ENCODE measurements at regions not wholly inside any gene's neighbourhood (a gene's known extent, or its start where the extent isn't known, plus 50 kb on each side); places are given as distances from the start of the nearest gene placed in this dataset.
A peak's percentile ranks its signal among the peaks of the same experiment; 100 is the strongest.
"Not testable (repeated sequence)": the region's sequence is repeated elsewhere in the genome, so short reads cannot be mapped to it uniquely, and the experiment has no call there.

- Mint-ChIP-seq H3K36me3 (no peaks in the 10 kb centered on the region), H3K4me1 (no peaks in the 10 kb centered on the region), H3K4me3 (no peak overlapping the region), H3K27me3 (ENCODE audit: low read depth) (peaks cover 3% of the 10 kb centered on the region), H3K9me3 (no peaks in the 10 kb centered on the region), H3K27ac (no peak overlapping the region)
- no peak for TF ChIP-seq CTCF (IDR thresholded peaks at IDR 0.05; ENCODE audit: unreplicated experiment)
- no peak for DNase-seq (ENCODE audit: low spot score in 2 of 2, unreplicated experiment in 2 of 2)
Observed at GRCh38 chr18:1510542-1511179, 606.0 kb downstream of the ADCYAP1 start.

- Mint-ChIP-seq H3K36me3 (no peaks in the 10 kb centered on the region), H3K27me3 (ENCODE audit: low read depth) (no peaks in the 10 kb centered on the region), H3K27ac (no peak overlapping the region), H3K4me1 (no peaks in the 10 kb centered on the region), H3K4me3 (no peak overlapping the region), H3K9me3 (no peaks in the 10 kb centered on the region)
- DNase-seq (ENCODE audit: low spot score in 2 of 2, unreplicated experiment in 2 of 2) = no peak
- no peak for TF ChIP-seq CTCF (IDR thresholded peaks at IDR 0.05; ENCODE audit: unreplicated experiment)
Observed at GRCh38 chr18:1511619-1512311, 607.1 kb downstream of the ADCYAP1 start.

- Mint-ChIP-seq H3K27ac (no peak overlapping the region), H3K9me3 (no peaks in the 10 kb centered on the region), H3K4me3 (no peak overlapping the region), H3K4me1 (no peaks in the 10 kb centered on the region), H3K36me3 (no peaks in the 10 kb centered on the region), H3K27me3 (ENCODE audit: low read depth) (no peaks in the 10 kb centered on the region)
- TF ChIP-seq CTCF (IDR thresholded peaks at IDR 0.05; ENCODE audit: unreplicated experiment) = no peak
- no peak for DNase-seq (ENCODE audit: low spot score in 2 of 2, unreplicated experiment in 2 of 2)
Observed at GRCh38 chr18:1513519-1513918, 608.8 kb downstream of the ADCYAP1 start.

- not testable (repeated sequence) for DNase-seq (ENCODE audit: low spot score in 2 of 2, unreplicated experiment in 2 of 2); H3K4me1 Mint-ChIP-seq; H3K27ac Mint-ChIP-seq; H3K36me3 Mint-ChIP-seq; H3K27me3 Mint-ChIP-seq (ENCODE audit: low read depth); H3K9me3 Mint-ChIP-seq
- H3K4me3 Mint-ChIP-seq = peak overlapping the region; percentile 34
Observed at GRCh38 chr18:1521588-1522248, 617.0 kb downstream of the ADCYAP1 start.

- no peak for DNase-seq (ENCODE audit: low spot score in 2 of 2, unreplicated experiment in 2 of 2)
- Mint-ChIP-seq H3K4me1 (no peaks in the 10 kb centered on the region), H3K9me3 (no peaks in the 10 kb centered on the region), H3K4me3 (no peak overlapping the region), H3K27me3 (ENCODE audit: low read depth) (peaks cover 3% of the 10 kb centered on the region), H3K27ac (no peak overlapping the region), H3K36me3 (no peaks in the 10 kb centered on the region)
- no peak for TF ChIP-seq CTCF (IDR thresholded peaks at IDR 0.05; ENCODE audit: unreplicated experiment)
Observed at GRCh38 chr18:1522249-1522615, 617.6 kb downstream of the ADCYAP1 start.

GRCh38 chr18:1526991-1527390 lies 622.3 kb downstream of the ADCYAP1 start:
- peaks cover 5% of the 10 kb centered on the region for H3K9me3 Mint-ChIP-seq
- DNase-seq (ENCODE audit: low spot score in 2 of 2, unreplicated experiment in 2 of 2) = no peak
- H3K4me1 Mint-ChIP-seq = no peaks in the 10 kb centered on the region
- no peak overlapping the region for H3K4me3 Mint-ChIP-seq
- peaks cover 3% of the 10 kb centered on the region for H3K27me3 Mint-ChIP-seq (ENCODE audit: low read depth)
- TF ChIP-seq CTCF (IDR thresholded peaks at IDR 0.05; ENCODE audit: unreplicated experiment) = no peak
- no peak overlapping the region for H3K27ac Mint-ChIP-seq
- no peaks in the 10 kb centered on the region for H3K36me3 Mint-ChIP-seq

Data from mesothelial cell of epicardium (in vitro differentiated cells).